HG03135 (cell line): ENCODE measurements at regions not wholly inside any gene's neighbourhood (a gene's known extent, or its start where the extent isn't known, plus 50 kb on each side); places are given as distances from the start of the nearest gene placed in this dataset.
"Not testable (repeated sequence)": the region's sequence is repeated elsewhere in the genome, so short reads cannot be mapped to it uniquely, and the experiment has no call there.

Source experiments
- ATAC-seq: cut with Tn5 transposase; IDR thresholded peaks from one replicate; pipeline ENCODE4 v1.9.1; 2021; ENCODE audit warnings: mild to moderate bottlenecking, moderate library complexity; ENCODE audit not compliant: unreplicated experiment

DNA sequence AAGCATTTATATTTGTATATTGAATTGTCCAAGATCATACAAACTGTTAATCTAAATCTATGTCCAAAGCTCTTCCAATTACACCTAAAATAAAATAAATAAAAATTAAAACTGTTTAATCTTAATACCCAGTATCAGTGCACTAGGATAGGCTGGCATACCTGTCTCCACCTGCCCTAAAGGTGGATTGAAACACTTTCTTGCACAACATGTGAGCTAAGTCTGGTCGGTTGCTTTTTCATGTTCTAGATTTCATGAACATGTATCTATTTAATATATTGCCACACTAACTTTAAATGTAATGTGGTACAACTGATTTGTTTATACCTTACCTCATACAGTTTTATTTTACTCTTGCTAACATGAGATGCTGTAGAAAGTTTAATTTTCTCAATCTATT lies 193.0 kb downstream of the VGLL3 start:
- ATAC-seq: no peak

DNA sequence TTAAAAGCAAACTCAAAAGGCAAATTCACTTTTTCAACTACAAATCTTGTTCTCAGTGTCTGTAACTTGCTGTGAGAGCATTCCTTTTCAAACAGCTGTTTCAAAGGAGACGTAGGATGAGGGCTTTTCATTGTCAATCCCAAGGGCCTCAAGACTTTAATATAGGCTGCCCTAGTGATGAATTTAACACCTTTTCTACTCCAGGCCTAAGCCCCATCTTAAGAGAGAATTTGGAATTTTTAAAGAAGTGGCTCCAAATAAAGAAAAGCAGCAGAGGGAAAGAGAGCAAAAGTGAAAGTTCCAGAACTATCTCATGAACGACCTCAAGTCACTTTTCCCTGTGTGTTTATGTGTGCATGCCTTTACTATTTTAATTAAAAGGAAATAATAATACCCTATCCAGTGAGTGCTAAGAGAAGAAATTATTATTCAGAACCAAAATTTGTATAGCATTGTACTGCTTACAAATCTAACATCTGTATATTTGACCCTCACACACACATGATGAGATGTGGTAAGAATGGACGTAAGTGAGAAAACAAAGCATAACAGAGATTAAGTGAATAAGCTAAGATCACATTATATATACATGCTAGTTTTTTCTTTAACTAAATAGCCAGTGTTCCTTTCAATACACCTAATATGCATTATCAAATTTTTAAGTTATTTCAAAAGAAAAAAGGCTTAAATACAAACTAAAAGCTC lies 196.4 kb downstream of the VGLL3 start:
- no peak for ATAC-seq

GRCh38 chr3:86793786-86794185 lies 197.2 kb downstream of the VGLL3 start:
- no peak for ATAC-seq

DNA sequence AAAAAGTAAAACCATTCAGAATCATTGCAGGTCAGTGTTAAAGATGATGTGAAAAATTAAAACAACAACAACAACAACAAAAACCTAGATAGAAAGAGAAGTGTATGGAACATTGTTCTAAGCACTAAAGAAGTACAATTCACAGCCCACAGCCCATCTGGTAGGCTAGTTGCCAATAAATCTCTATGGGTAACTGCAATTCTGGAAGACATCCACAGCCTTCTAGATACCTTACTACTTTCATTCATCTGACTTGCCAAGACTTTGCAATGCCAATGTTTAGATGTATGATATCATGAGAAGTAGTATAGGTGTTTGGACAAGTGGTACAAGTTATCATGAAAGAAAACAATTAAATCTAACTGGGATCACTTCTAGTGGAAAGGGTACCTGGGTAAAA lies 198.6 kb downstream of the VGLL3 start:
- no peak for ATAC-seq

DNA sequence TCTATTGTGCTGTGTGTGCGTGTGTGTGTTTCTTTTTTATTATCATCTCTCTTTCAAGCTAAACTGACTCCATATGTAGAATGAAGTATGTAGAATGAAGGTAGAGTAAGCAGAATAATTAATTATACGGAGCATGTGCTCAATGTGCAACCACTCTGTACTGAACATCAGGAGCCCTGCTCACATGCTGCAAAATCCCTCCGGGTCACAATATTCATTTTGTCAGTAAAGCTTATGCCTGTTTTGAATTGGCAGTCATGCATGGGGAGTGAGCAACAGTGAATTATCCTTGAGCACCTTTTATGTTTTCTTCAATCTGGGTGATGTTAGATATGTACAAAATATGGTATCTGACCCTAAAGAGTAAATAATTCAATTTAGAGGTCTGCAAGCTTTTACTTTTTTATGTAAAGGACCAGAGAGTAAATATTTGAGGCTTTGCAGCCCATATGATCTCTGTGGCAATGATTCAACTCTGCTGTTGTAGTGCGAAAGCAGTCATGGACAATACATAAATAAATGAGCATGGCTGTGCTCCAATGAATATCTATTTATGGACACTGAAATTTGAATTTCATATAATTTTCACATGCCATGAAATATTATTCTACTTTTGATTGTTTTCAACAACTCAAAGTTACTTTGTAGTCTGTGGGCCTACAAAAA lies 199.9 kb downstream of the VGLL3 start:
- ATAC-seq: no peak

DNA sequence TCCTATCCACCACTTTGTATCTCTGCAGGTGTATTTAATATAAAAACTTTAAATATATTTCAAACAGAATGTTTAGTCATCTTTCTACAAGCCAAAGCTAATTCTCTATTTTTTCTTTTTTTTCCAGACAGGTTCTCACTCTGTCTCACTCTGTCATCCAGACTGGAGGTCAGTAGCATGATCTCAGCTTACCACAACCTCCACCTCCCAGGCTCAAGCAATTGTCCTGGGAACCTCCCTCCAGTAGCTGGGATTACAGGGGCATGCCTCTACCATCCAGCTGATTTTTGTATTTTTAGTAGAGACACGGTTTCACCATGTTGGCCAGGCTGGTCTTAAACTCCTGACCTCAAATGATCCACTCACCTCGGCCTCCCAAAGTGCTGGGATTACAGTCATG lies 202.6 kb downstream of the VGLL3 start:
- no peak for ATAC-seq

GRCh38 chr3:86787091-86787490 lies 203.9 kb downstream of the VGLL3 start:
- ATAC-seq: no peak

- no peak for ATAC-seq
Measured at GRCh38 chr3:86785386-86785785, 205.6 kb downstream of the VGLL3 start.

- ATAC-seq: no peak
Measured at GRCh38 chr3:86782866-86783265, 208.1 kb downstream of the VGLL3 start.

DNA sequence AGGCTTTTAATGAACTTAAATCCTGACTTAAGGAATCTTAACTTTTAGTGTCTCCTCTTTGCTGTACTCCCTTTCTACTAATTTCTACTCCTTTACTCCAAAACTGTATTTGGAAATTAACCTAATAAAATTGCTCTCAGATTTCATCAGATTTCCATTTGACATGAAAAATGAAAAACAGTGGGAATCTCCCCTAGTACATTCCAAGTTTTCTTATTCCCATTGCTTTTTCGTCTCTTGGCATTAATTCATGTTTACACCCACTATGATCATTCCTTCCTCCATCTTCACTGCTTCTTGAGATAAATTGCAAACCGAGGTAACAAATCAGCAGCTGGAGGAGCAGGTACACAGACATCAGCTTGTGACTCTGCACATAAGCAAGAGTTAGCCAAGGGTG lies 208.7 kb downstream of the VGLL3 start:
- no peak for ATAC-seq

- ATAC-seq: no peak
Measured at GRCh38 chr3:86774082-86774691, 216.8 kb downstream of the VGLL3 start.

- no peak for ATAC-seq
Measured at GRCh38 chr3:86772699-86773098, 218.2 kb downstream of the VGLL3 start.

DNA sequence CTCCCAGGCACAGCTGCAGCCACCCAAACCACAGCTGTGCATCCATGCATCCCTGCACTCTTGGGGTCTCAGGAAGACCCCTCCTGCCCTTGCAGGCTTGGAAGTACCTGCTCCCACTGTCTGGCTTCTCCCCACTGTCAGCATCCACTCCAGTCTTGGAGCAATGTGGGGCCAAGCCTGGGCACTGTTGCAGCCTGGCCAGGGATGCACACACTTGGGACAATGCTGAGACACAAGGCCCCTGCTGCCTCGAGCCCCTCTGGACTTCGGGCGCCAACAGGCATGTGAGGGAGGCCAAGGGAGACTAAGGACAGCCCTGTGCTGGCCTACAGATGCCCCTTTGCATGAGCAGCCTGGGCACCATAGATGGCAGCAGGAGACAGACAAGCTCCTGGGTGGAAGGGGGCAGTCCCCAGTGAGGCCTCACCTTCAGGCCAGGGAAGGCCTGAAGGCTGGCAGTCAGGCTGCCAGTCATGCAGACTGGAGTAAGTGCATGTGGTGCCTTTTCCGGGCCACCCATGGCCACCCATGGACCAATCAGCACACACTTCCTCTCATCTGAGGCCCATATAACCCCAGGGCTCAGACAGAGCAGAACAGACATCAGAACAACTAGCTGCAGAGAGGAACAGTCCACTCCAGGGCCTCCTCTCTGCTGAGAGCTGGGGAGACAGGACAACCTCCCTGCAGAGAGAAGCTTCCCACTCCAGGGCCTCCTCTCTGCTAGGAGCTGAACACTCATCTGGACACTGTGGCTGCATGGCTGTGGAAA lies 219.0 kb downstream of the VGLL3 start:
- no peak for ATAC-seq

DNA sequence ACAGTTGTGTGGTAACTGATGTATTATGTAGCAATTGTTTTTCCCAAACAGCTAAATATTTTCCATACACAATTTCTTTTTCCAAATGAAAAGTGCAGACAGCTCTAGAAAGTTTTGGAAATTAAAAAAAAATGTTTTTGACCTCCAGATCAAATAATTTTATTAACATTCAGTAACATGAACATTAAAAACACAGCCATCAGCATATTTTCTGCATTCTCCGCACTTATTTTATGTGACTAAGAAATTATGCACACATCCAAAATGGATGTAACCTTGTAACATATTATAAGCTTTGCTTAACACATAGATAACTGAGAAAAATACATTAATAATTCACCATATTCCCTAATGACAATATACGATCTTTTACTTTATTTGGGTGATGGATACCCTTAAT lies 224.6 kb downstream of the VGLL3 start:
- no peak for ATAC-seq

DNA sequence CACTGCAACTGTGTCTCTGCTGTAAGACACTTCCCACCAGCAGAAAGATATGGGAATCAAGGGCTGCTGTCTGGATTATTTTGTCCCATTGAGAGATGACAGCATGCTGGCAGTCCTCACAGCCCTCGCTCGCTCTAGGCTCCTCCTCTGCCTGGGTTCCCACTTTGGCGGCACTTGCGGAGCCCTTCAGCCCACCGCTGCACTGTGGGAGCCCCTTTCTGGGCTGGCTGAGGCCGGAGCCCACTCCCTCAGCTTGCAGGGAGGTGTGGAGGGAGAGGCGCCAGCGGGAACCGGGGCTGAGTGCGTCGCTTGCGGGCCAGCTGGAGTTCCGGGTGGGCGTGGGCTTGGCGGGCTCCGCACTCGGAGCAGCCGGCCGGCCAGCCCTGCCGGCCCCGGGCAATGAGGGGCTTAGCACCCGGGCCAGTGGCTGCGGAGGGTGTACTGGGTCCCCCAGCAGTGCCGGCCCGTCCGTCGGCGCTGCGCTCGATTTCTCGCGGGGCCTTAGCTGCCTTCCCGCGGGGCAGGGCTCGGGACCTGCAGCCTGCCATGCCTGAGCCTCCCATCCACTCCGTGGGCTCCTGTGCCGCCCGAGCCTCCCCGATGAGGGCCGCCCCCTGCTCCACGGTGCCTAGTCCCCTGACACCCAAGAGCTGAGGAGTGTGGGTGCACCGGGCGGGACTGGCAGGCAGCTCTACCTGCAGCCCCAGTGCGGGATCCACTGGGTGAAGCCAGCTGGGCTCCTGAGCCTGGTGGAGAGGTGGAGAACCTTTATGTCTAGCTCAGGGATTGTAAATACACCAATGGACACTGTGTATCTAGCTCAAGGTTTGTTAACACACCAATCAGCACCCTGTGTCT lies 233.4 kb downstream of the VGLL3 start:
- not testable (repeated sequence) for ATAC-seq

DNA sequence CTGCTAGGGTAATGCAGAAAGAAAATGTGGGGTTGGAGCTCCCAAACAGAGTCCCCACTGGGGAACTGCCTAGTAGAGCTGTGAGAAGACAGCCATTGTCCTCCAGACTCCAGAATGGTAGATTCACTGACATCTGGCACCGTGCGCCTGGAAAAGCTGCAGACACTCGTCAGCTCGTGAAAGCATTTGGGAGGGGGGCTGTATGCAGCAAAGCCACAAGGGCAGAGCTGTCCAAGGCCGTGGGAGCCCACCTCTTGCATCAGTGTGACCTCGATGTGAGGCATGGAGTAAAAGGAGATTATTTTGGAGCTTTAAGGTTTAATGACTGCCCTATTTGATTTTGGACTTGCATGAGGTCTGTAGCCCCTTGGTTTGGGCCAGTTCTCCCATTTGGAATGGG lies 242.9 kb downstream of the VGLL3 start:
- no peak for ATAC-seq

- no peak for ATAC-seq
Measured at GRCh38 chr3:86744051-86744450, 246.9 kb downstream of the VGLL3 start.

DNA sequence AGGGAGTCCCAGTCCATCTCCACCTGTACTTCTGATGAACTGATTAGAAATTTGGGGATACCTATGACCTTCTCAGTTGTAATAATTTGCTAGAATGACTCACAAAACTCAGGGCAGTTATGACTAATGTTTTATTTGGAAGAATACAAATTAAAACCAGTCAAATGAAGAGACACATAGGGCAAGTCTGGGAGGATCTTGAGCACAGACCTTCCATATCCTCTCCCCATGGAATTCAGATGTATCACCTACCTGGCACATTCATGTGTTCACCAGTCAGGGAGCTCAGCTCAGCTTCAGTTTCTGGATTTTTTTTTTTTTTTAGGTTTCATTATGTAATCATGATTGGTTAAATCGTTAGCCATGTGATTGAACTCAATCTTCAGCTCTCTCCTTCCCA lies 247.7 kb downstream of the VGLL3 start:
- no peak for ATAC-seq

DNA sequence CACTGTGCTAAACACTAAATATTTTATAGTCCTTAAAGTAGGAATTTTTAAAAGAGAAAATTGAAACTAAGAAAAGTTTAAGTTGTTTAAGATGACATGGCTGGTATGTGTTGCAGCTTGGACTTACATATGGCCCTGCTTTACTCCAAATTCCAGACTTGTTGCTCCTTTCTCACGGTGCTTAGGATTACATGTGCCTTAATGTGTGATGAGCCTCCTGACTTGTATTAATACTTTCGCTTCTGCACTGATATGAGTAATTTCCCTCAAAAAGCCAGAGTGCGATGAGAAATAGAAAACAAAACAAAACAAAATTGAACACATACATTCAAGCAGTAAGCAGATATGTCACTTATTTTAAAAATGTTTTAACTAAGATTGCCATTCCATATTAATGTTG lies 250.2 kb downstream of the VGLL3 start:
- no peak for ATAC-seq

DNA sequence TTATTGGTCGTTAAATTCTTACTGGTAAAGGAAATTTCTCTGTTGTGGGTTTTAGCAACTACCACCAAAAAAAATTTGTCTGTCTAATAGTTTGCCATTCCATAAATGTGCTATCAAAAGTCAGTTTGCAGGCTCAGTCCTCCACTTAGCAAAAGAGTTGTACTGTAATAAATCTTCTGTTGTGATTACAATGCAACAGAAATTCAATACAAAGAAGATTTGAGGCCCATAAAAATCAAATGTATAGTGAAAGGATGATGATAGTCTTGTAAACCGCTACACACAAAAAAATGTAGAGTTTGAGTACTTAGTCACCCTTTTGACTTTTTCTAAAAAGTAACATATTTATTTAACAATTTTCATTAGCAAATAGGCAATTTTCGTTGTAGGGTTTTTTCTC lies 251.7 kb downstream of the VGLL3 start:
- no peak for ATAC-seq

DNA sequence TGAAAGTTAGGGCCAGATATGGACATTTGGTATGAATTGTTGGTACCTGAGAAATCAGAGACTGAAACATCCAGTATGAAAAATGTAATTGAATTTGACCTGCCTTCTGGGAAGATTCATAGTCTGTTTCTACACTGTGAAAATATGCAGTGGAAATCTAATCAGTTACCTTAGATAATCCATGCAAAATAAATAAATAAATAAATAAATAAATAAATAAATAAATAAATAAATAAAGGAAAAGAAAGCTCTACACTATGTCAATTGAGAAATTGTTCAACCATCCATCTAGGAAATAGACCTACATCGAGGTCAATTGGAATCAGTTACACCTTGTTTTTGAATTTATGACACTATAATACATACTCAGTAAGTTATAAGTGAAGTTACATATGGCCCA lies 252.3 kb downstream of the VGLL3 start:
- ATAC-seq: no peak
